H1 (cell line): ENCODE measurements at regions not wholly inside any gene's neighbourhood (a gene's known extent, or its start where the extent isn't known, plus 50 kb on each side); places are given as distances from the start of the nearest gene placed in this dataset.

ENCODE experiments used
- CTCF ChIA-PET: fragments of 300-600 bp; sonication (Branson Sonifier 250); formaldehyde crosslinking; loops from one replicate; lab custom pipeline; 2021; ENCODE audit not compliant: partially characterized antibody; lab: Charles Lee
- POLR2A ChIA-PET: fragments of 300-600 bp; sonication (Branson Sonifier 250); formaldehyde crosslinking; loops from one replicate; lab custom pipeline; 2021; ENCODE audit warnings: inconsistent platforms; ENCODE audit not compliant: partially characterized antibody; lab: Charles Lee
- DNase-seq, 2 experiments: peaks; one replicate each; pipeline versions ENCODE4 v3.0.0 to v3.0.0-alpha.2; 2010 to 2022; ENCODE audit warnings: low spot score in 2 of 2, low read depth in 1 of 2, mixed read lengths in 1 of 2
- FAIRE-seq: peaks from 2 replicates; lab custom pipeline; 2011; peaks lifted over from hg19 to GRCh38; lab: Jason Lieb, UNC
- H2AFZ ChIP-seq: 2 replicates; pipeline ENCODE4 v1.8.1; 2012; ENCODE audit warnings: low read length, inconsistent platforms
- H2AK5ac ChIP-seq: 2 replicates; pipeline ENCODE4 v1.6.1; 2013; ENCODE audit warnings: low read depth, low read length
- H2BK120ac ChIP-seq: replicated peaks from 2 replicates; pipeline ENCODE3; 2013; ENCODE audit warnings: low read depth, low read length, inconsistent platforms
- H2BK12ac ChIP-seq: 2 replicates; pipeline ENCODE4 v1.6.1; 2013; ENCODE audit warnings: low read depth, low read length
- H2BK15ac ChIP-seq: 2 replicates; pipeline ENCODE4 v1.6.1; 2013; ENCODE audit warnings: low read length
- H2BK20ac ChIP-seq: 2 replicates; pipeline ENCODE4 v1.6.1; 2013; ENCODE audit warnings: low read length
- H2BK5ac ChIP-seq: 2 replicates; pipeline ENCODE4 v1.6.1; 2013; ENCODE audit warnings: low read depth, low read length
- H3K14ac ChIP-seq: 2 replicates; pipeline ENCODE4 v1.6.1; 2013; ENCODE audit warnings: inconsistent platforms; ENCODE audit not compliant: insufficient read length
- H3K18ac ChIP-seq: 2 replicates; pipeline ENCODE4 v1.6.1; 2013; ENCODE audit warnings: low read length; ENCODE audit errors: extremely low read depth
- H3K23ac ChIP-seq: 2 replicates; pipeline ENCODE4 v1.6.1; 2013; ENCODE audit warnings: inconsistent platforms; ENCODE audit not compliant: insufficient read length
- H3K23me2 ChIP-seq: 2 replicates; pipeline ENCODE4 v1.6.1; 2013; ENCODE audit warnings: low read depth, low read length
- H3K27ac ChIP-seq: 2 replicates; pipeline ENCODE4 v1.6.1; 2011; ENCODE audit warnings: low read depth, low read length, inconsistent platforms
- H3K27me3 ChIP-seq, 4 experiments: replicated peaks in 1 of 4; 1 replicate in 1 of 4; 2 replicates in 3 of 4; pipeline versions ENCODE4 v1.6.1 to v1.8.1; 2011 to 2013; ENCODE audit warnings: low read length in 3 of 4, mild to moderate bottlenecking in 3 of 4, inconsistent platforms in 2 of 4, mixed read lengths in 2 of 4, moderate library complexity in 1 of 4; ENCODE audit not compliant: control insufficient read depth in 3 of 4, insufficient read depth in 3 of 4; ENCODE audit errors: extremely low read depth in 1 of 4
- H3K36me3 ChIP-seq, 4 experiments: 2 replicates each; pipeline versions ENCODE4 v1.6.1 to v1.8.1; 2011 to 2013; ENCODE audit warnings: mild to moderate bottlenecking in 4 of 4, low read length in 3 of 4, moderate library complexity in 2 of 4, control low read depth in 1 of 4, inconsistent platforms in 1 of 4; ENCODE audit not compliant: insufficient read depth in 4 of 4, control insufficient read depth in 2 of 4
- H3K4ac ChIP-seq: replicated peaks from 2 replicates; pipeline ENCODE3; 2013; ENCODE audit warnings: low read length, low read depth, mixed read lengths, inconsistent platforms; ENCODE audit not compliant: insufficient read length
- H3K4me1 ChIP-seq, 4 experiments: replicated peaks in 1 of 4; 1 replicate in 1 of 4; 2 replicates in 3 of 4; pipeline versions ENCODE4 v1.6.1 to v1.8.1; 2011 to 2013; ENCODE audit warnings: low read length in 3 of 4, inconsistent platforms in 2 of 4, mixed read lengths in 1 of 4; ENCODE audit not compliant: insufficient read depth in 4 of 4, control insufficient read depth in 3 of 4
- H3K4me2 ChIP-seq, 2 experiments: 2 replicates each; pipeline versions ENCODE4 v1.6.1 to v1.8.1; 2011 to 2013; ENCODE audit warnings: low read depth in 2 of 2, low read length in 2 of 2, control low read depth in 1 of 2, inconsistent platforms in 1 of 2, mild to moderate bottlenecking in 1 of 2; ENCODE audit not compliant: insufficient read depth in 1 of 2
- H3K4me3 ChIP-seq, 4 experiments: fragments of 200-600, 300-600 bp in 1 of 4; sonication (generic), shearing (Covaris generic), sonication (Bioruptor Twin) in 1 of 4; 2 replicates each; pipeline versions ENCODE4 v1.5.1 to v1.8.1; 2011 to 2016; ENCODE audit warnings: low read length in 4 of 4, low read depth in 3 of 4, control low read depth in 2 of 4, inconsistent platforms in 2 of 4, mild to moderate bottlenecking in 2 of 4, mixed read lengths in 1 of 4, moderate library complexity in 1 of 4; ENCODE audit not compliant: insufficient read depth in 2 of 4; ENCODE audit errors: extremely low read depth in 1 of 4
- H3K56ac ChIP-seq: replicated peaks from 2 replicates; pipeline ENCODE3; 2013; ENCODE audit warnings: low read depth, mild to moderate bottlenecking, mixed read lengths, low read length, inconsistent platforms; ENCODE audit not compliant: insufficient read length
- H3K79me1 ChIP-seq: 2 replicates; pipeline ENCODE4 v1.6.1; 2013; ENCODE audit warnings: low read depth, low read length, control low read depth
- H3K79me2 ChIP-seq, 2 experiments: 2 replicates each; pipeline versions ENCODE4 v1.6.1 to v1.8.1; 2012 to 2013; ENCODE audit warnings: low read length in 2 of 2, mild to moderate bottlenecking in 2 of 2, inconsistent platforms in 1 of 2; ENCODE audit not compliant: insufficient read depth in 2 of 2, control insufficient read depth in 1 of 2
- H3K9ac ChIP-seq, 4 experiments: replicated peaks in 1 of 4; 1 replicate in 1 of 4; 2 replicates in 3 of 4; pipeline versions ENCODE4 v1.6.1 to v1.8.1; 2011 to 2013; ENCODE audit warnings: low read depth in 3 of 4, low read length in 3 of 4, control low read depth in 2 of 4, mild to moderate bottlenecking in 2 of 4, moderate library complexity in 2 of 4, inconsistent platforms in 1 of 4; ENCODE audit errors: extremely low read depth in 1 of 4
- H3K9me3 ChIP-seq, 2 experiments: 2 replicates each; pipeline versions ENCODE4 v1.6.1 to v1.8.1; 2012 to 2013; ENCODE audit warnings: mild to moderate bottlenecking in 2 of 2, moderate library complexity in 2 of 2, control low read depth in 1 of 2, inconsistent platforms in 1 of 2, low read depth in 1 of 2, low read length in 1 of 2, mixed read lengths in 1 of 2; ENCODE audit not compliant: insufficient read depth in 2 of 2
- H4K20me1 ChIP-seq, 2 experiments: replicated peaks in 1 of 2; 2 replicates each; pipeline versions ENCODE3 to v1.8.1; 2011 to 2013; ENCODE audit warnings: inconsistent platforms in 2 of 2, low read length in 2 of 2, mild to moderate bottlenecking in 1 of 2; ENCODE audit not compliant: insufficient read depth in 2 of 2, control insufficient read depth in 1 of 2
- H4K5ac ChIP-seq: 2 replicates; pipeline ENCODE4 v1.6.1; 2013; ENCODE audit warnings: low read length, low read depth, mixed read lengths, inconsistent platforms; ENCODE audit not compliant: insufficient read length
- H4K8ac ChIP-seq: 2 replicates; pipeline ENCODE4 v1.8.0; 2013; ENCODE audit warnings: mild to moderate bottlenecking, moderate library complexity, low read length, inconsistent platforms; ENCODE audit not compliant: insufficient read depth; ENCODE audit errors: extremely low read depth
- H4K91ac ChIP-seq: replicated peaks from 2 replicates; pipeline ENCODE3; 2013; ENCODE audit warnings: low read length, mixed read lengths, inconsistent platforms; ENCODE audit not compliant: insufficient read length
- RAD21 ChIP-seq, 2 experiments: IDR thresholded peaks in 1 of 2; conservative IDR thresholded peaks in 1 of 2; 2 replicates each; pipeline ENCODE4 v1.6.1; 2011; ENCODE audit warnings: low read depth in 2 of 2, low read length in 2 of 2, improper control_type of control experiment in 1 of 2, inconsistent platforms in 1 of 2, mild to moderate bottlenecking in 1 of 2, moderate library complexity in 1 of 2
- RNF2 ChIP-seq: fragments of 200-900, 300-1000 bp; sonication (generic); IDR thresholded peaks from 2 replicates; pipeline ENCODE4 v1.7.1; 2016; ENCODE audit warnings: borderline replicate concordance, low read depth, mild to moderate bottlenecking, antibody characterized with exemption, low read length; ENCODE audit not compliant: poor library complexity, severe bottlenecking; ENCODE audit errors: missing control alignments
- WGBS, 2 experiments: shearing (Covaris generic) in 1 of 2; methylation state at CpG; one replicate each; pipeline versions ENCODE4 v1.1.6 to v1.1.7; 2013 to 2015; ENCODE audit warnings: low lambda C conversion rate in 2 of 2, mixed read lengths in 2 of 2, inconsistent platforms in 1 of 2, low coverage in 1 of 2, missing lambda C conversion rate in 1 of 2; ENCODE audit not compliant: insufficient replicate concordance in 2 of 2, insufficient coverage in 1 of 2, insufficient read length in 1 of 2; ENCODE audit errors: extremely low coverage in 1 of 2, missing lambda C conversion rate in 1 of 2; 5-methylcytosine and 5-hydroxymethylcytosine counted together
- TF ChIP-seq, protein P1 (sequence below), 3 experiments: IDR thresholded peaks; 1 replicate in 2 of 3; 2 replicates in 1 of 3; pipeline versions ENCODE4 v1.5.1 to v1.6.1; 2011; ENCODE audit warnings: low read length in 3 of 3, mild to moderate bottlenecking in 3 of 3, inconsistent platforms in 2 of 3, low read depth in 1 of 3, moderate library complexity in 1 of 3; ENCODE audit not compliant: insufficient read depth in 1 of 3; ENCODE audit errors: control extremely low read depth in 1 of 3

DNA sequence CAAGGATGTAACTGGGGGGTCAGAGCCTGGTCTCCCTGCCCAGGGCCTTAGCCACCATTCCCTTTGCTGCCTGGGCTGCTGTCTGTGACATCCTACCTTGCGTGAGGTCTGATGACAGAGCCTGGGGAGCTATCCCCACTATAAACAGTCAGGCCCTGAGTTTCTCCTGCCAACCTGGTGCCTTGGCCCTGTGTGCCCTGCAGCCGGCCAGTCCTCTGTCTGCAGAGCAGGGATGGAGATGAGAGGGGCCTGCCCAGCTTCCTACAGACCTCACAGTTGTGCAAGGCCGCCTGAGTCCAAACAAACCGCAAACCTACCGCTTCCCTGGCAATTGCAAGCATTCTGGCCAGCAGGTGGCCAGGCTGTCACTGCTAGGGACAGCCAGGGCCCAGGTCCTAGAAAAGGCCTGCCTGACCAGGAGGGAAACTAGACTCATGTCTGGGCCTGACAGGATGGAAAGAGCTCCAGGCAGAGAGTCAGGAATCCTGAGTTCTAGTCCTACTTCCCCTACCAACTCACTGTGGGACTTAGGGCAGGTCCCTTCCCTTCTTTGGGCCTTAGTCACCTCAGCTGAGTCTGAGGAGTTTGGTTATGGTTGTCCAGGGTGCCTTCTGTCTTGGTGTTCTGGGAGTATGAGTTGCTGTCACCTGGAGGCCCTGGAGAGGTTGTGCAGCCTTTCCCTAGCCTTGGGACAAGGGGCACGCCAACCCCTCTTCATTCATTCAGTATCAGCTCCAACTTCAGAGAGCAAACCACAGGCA lies 86.2 kb downstream of the VEGFA start:
- no peak overlapping the region for H3K23ac ChIP-seq
- WGBS, 2 experiments = 79% methylated on average over 3 of the region's 6 CpGs; no CpG with 5 or more reads in 1 of the 2 experiments
- H3K4me1 ChIP-seq = peaks cover 0 to 6% (median 3%) of the 10 kb centered on the region in 4 experiments; a peak in 4 of 7 replicates
- no peak overlapping the region for H3K4me3 ChIP-seq
- no peak overlapping the region for H3K9ac ChIP-seq
- TF ChIP-seq RAD21 (IDR thresholded peaks at IDR 0.05 in 1 of 2, conservative IDR thresholded peaks at IDR 0.05 in 1 of 2; ENCODE audit: low read depth in 2 of 2, low read length in 2 of 2) = peak; percentile 35 to 58; a peak in 3 of 4 replicates
- TF ChIP-seq RNF2 = no peak
- TF ChIP-seq, protein P1, sequence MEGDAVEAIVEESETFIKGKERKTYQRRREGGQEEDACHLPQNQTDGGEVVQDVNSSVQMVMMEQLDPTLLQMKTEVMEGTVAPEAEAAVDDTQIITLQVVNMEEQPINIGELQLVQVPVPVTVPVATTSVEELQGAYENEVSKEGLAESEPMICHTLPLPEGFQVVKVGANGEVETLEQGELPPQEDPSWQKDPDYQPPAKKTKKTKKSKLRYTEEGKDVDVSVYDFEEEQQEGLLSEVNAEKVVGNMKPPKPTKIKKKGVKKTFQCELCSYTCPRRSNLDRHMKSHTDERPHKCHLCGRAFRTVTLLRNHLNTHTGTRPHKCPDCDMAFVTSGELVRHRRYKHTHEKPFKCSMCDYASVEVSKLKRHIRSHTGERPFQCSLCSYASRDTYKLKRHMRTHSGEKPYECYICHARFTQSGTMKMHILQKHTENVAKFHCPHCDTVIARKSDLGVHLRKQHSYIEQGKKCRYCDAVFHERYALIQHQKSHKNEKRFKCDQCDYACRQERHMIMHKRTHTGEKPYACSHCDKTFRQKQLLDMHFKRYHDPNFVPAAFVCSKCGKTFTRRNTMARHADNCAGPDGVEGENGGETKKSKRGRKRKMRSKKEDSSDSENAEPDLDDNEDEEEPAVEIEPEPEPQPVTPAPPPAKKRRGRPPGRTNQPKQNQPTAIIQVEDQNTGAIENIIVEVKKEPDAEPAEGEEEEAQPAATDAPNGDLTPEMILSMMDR (IDR thresholded peaks at IDR 0.05; ENCODE audit: control extremely low read depth in 1 of 3, insufficient read depth in 1 of 3, low read depth in 1 of 3, low read length in 3 of 3) = peak; percentile 42 to 71 (median 57); a peak in 3 of 4 replicates
- H3K27ac ChIP-seq = no peak overlapping the region
- no peak overlapping the region for H3K18ac ChIP-seq
- H3K9me3 ChIP-seq = no peaks in the 10 kb centered on the region
- no peak overlapping the region for H3K4ac ChIP-seq
- H4K20me1 ChIP-seq = peaks cover 0 to under 1% of the 10 kb centered on the region in 2 experiments
- ChIA-PET CTCF (interaction anchor here (0.6 to 8.9 kb wide), 44 partner anchors 9 to 316 kb away, joined by 3 to 79 read pairs (median 4); partner anchors contain the start of gene VEGFA), POLR2A (interaction anchor here (1.2 to 1.7 kb wide), 3 partner anchors 20 to 86 kb away, joined by 3 read pairs; no protein-coding TSS in a partner anchor)
- H2BK120ac ChIP-seq = no peak overlapping the region
- no peak overlapping the region for H3K14ac ChIP-seq
- H3K27me3 ChIP-seq = no peaks in the 10 kb centered on the region
- H2BK12ac ChIP-seq = 0 out of 2 replicates have a peak overlapping the region, but pooled peaks have one; percentile 55
- H3K56ac ChIP-seq = no peak overlapping the region
- no peaks in the 10 kb centered on the region for H3K36me3 ChIP-seq
- no peak overlapping the region for H2AFZ ChIP-seq
- H2BK5ac ChIP-seq = no peak overlapping the region
- DNase-seq (no peak), FAIRE-seq (no peak)
- 0 out of 2 replicates have a peak overlapping the region, but pooled peaks have one; percentile 16 for H2BK20ac ChIP-seq
- no peak overlapping the region for H4K91ac ChIP-seq
- H4K5ac ChIP-seq = no peak overlapping the region
- H2BK15ac ChIP-seq = no peak overlapping the region
- H3K23me2 ChIP-seq = no peaks in the 10 kb centered on the region
- no peak overlapping the region for H3K4me2 ChIP-seq
- H3K79me2 ChIP-seq = no peaks in the 10 kb centered on the region; a peak in 1 of 4 replicates
- H4K8ac ChIP-seq = no peak overlapping the region
- peaks cover 2% of the 10 kb centered on the region; the same call in 1 of the 2 replicates for H3K79me1 ChIP-seq
- no peak overlapping the region for H2AK5ac ChIP-seq
